WERI-Rb-1 (cell line): ENCODE measurements at regions not wholly inside any gene's neighbourhood (a gene's known extent, or its start where the extent isn't known, plus 50 kb on each side); places are given as distances from the start of the nearest gene placed in this dataset.

Source experiments
- DNase-seq: peaks from one replicate; pipeline ENCODE4 v3.0.0-alpha.2; 2020
- H3K27ac ChIP-seq: fragments of 250-450 bp; sonication (Bioruptor Pico); 2 replicates; pipeline ENCODE4 v1.5.1; 2020; ENCODE audit warnings: mild to moderate bottlenecking, moderate library complexity
- H3K27me3 ChIP-seq: fragments of 250-450 bp; sonication (Bioruptor Pico); 2 replicates; pipeline ENCODE4 v1.5.1; 2021; ENCODE audit warnings: mild to moderate bottlenecking, low read depth, moderate library complexity; ENCODE audit not compliant: insufficient read depth, severe bottlenecking
- H3K36me3 ChIP-seq: fragments of 250-450 bp; sonication (Bioruptor Pico); 2 replicates; pipeline ENCODE4 v1.5.1; 2020; ENCODE audit warnings: mild to moderate bottlenecking, moderate library complexity
- H3K4me3 ChIP-seq: 2 replicates; pipeline ENCODE4 v1.5.1; 2011; ENCODE audit warnings: low read depth, mild to moderate bottlenecking, control low read depth, low read length
- H3K9me3 ChIP-seq: fragments of 250-450 bp; sonication (Bioruptor Pico); 2 replicates; pipeline ENCODE4 v1.5.1; 2021; ENCODE audit warnings: mild to moderate bottlenecking, moderate library complexity; ENCODE audit not compliant: severe bottlenecking
- TF ChIP-seq, protein P1 (sequence below): IDR thresholded peaks from 2 replicates; pipeline ENCODE4 v1.5.1; 2011; ENCODE audit warnings: low read depth, mild to moderate bottlenecking, control low read depth, inconsistent platforms, low read length

DNA sequence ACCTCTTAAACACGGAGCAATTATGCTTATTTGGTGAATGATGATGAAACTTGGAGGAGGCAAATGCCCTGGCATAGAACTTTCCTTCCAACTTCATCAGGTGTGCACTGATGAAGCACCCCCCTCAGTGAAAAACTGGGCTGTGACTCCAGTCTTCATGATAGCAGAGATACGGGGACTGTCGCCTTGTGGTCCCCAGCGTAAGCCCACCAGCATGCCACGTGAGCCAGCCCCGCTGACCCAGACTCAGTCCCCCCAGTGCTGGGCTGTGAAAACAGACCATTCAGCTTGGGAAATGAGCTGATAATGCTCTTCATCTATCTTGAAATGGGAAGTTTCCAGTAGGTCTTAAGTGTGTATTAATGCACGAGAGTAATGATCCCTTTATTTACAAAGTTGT, 177.0 kb downstream of the SNX10 start:
- Histone ChIP-seq H3K9me3 (no peaks in the 10 kb centered on the region), H3K27ac (no peak overlapping the region), H3K4me3 (no peak overlapping the region), H3K36me3 (no peaks in the 10 kb centered on the region), H3K27me3 (no peaks in the 10 kb centered on the region)
- DNase-seq = no peak
- TF ChIP-seq, protein P1, sequence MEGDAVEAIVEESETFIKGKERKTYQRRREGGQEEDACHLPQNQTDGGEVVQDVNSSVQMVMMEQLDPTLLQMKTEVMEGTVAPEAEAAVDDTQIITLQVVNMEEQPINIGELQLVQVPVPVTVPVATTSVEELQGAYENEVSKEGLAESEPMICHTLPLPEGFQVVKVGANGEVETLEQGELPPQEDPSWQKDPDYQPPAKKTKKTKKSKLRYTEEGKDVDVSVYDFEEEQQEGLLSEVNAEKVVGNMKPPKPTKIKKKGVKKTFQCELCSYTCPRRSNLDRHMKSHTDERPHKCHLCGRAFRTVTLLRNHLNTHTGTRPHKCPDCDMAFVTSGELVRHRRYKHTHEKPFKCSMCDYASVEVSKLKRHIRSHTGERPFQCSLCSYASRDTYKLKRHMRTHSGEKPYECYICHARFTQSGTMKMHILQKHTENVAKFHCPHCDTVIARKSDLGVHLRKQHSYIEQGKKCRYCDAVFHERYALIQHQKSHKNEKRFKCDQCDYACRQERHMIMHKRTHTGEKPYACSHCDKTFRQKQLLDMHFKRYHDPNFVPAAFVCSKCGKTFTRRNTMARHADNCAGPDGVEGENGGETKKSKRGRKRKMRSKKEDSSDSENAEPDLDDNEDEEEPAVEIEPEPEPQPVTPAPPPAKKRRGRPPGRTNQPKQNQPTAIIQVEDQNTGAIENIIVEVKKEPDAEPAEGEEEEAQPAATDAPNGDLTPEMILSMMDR = no peak

- H3K9me3 ChIP-seq = no peaks in the 10 kb centered on the region
- DNase-seq = no peak
- H3K27me3 ChIP-seq = no peaks in the 10 kb centered on the region
- TF ChIP-seq, protein P1 = no peak
- no peak overlapping the region for H3K27ac ChIP-seq
- no peak overlapping the region for H3K4me3 ChIP-seq
- no peaks in the 10 kb centered on the region for H3K36me3 ChIP-seq
These were observed 177.5 kb downstream of the SNX10 start for GRCh38 chr7:26469188-26469587.

DNA sequence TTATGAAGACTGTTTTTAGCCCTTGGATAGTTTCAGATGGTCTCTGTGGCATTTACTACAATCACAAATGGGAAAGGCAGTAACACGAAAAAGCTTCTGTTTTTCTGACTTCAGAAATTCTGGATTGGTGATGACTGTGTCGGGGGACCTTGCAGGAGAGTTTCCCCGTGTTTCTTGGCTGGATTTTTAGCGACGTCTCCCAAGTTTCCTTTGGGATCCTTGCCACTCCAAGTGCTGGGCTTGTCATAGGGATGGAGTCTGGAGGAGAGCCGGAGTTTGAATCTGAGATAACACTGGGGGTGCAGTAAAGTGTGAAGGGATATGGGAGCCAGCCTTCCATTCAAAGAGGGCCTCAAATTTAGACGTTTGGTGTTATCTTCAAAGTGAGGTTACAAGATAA, 179.0 kb downstream of the SNX10 start:
- H3K27me3 ChIP-seq = no peaks in the 10 kb centered on the region
- TF ChIP-seq, protein P1 = no peak
- H3K36me3 ChIP-seq = no peaks in the 10 kb centered on the region
- H3K27ac ChIP-seq = no peak overlapping the region
- H3K9me3 ChIP-seq = no peaks in the 10 kb centered on the region
- no peak overlapping the region for H3K4me3 ChIP-seq
- DNase-seq = no peak

- H3K9me3 ChIP-seq = no peaks in the 10 kb centered on the region
- H3K27me3 ChIP-seq = no peaks in the 10 kb centered on the region
- H3K36me3 ChIP-seq = no peaks in the 10 kb centered on the region
- H3K27ac ChIP-seq = no peak overlapping the region
- no peak overlapping the region for H3K4me3 ChIP-seq
- DNase-seq = no peak
- TF ChIP-seq, protein P1 = no peak
These were observed 179.8 kb downstream of the SNX10 start for GRCh38 chr7:26471306-26472075.

- no peak overlapping the region for H3K4me3 ChIP-seq
- H3K36me3 ChIP-seq = no peaks in the 10 kb centered on the region
These were observed 181.3 kb downstream of the SNX10 start for GRCh38 chr7:26472971-26473370.

More at GRCh38 chr7:26472971-26473370, 181.3 kb downstream of the SNX10 start:
- H3K27me3 ChIP-seq = no peaks in the 10 kb centered on the region
- TF ChIP-seq, protein P1 = no peak
- no peak overlapping the region for H3K27ac ChIP-seq
- no peaks in the 10 kb centered on the region for H3K9me3 ChIP-seq
- no peak for DNase-seq
